ENCODE measurements at regions not wholly inside any gene's neighbourhood (a gene's known extent, or its start where the extent isn't known, plus 50 kb on each side); places are given as distances from the start of the nearest gene placed in this dataset.

DNA sequence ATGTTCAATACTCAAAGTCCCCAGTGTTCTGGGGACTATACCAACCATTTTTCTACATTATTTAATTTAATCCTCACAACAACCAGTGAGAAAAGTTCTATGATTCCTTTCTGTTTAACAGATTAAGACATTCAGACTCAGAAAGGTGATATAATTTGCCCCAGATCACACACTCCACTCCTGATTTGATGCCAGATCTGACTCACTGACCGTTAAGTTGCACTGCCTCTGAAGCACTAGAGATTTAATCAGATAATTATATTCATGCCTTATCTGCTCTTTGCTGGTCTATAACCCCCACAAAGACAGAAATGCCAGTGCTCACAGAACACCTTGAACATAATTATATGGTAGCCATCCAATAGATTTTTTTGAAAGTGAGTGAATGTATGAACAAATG, 501.0 kb downstream of the IGSF11 start:
- no peak for TF ChIP-seq GATA3 (IDR thresholded peaks at IDR 0.05; ENCODE audit: low read depth, low read length)
- TF ChIP-seq GATA2 (IDR thresholded peaks at IDR 0.05; ENCODE audit: low read depth, low read length) = no peak

DNA sequence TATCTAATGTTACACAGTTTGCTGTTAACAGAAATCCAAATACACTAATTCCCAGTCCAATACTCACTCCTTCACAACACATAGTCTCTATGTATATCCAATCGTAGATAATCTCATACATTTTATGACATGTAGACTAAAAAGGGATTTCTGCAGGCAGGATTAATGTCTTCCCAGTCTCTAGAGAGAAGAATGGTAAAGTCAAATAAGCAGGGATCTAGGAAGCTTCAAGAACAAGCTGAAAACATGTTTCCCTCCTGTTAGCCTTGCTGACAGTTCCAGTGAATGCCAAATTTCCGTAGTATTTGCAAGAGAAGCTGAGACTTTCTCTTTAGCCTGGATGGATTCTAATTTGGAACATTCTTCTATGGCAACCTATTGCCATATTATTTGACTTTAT, 500.1 kb downstream of the IGSF11 start:
- TF ChIP-seq GATA2 (IDR thresholded peaks at IDR 0.05; ENCODE audit: low read depth, low read length) (no peak), GATA3 (IDR thresholded peaks at IDR 0.05; ENCODE audit: low read depth, low read length) (no peak)

GRCh38 chr3:118536764-118537163, 497.9 kb downstream of the IGSF11 start:
- TF ChIP-seq GATA2 (IDR thresholded peaks at IDR 0.05; ENCODE audit: low read depth, low read length) (no peak), GATA3 (IDR thresholded peaks at IDR 0.05; ENCODE audit: low read depth, low read length) (no peak)

GRCh38 chr3:118537454-118537853, 497.2 kb downstream of the IGSF11 start:
- TF ChIP-seq GATA2 (IDR thresholded peaks at IDR 0.05; ENCODE audit: low read depth, low read length) (no peak), GATA3 (IDR thresholded peaks at IDR 0.05; ENCODE audit: low read depth, low read length) (no peak)

- no peak for TF ChIP-seq GATA2 (IDR thresholded peaks at IDR 0.05; ENCODE audit: low read depth, low read length)
- no peak for TF ChIP-seq GATA3 (IDR thresholded peaks at IDR 0.05; ENCODE audit: low read depth, low read length)
Observed at GRCh38 chr3:118538187-118538586, 496.5 kb downstream of the IGSF11 start.

DNA sequence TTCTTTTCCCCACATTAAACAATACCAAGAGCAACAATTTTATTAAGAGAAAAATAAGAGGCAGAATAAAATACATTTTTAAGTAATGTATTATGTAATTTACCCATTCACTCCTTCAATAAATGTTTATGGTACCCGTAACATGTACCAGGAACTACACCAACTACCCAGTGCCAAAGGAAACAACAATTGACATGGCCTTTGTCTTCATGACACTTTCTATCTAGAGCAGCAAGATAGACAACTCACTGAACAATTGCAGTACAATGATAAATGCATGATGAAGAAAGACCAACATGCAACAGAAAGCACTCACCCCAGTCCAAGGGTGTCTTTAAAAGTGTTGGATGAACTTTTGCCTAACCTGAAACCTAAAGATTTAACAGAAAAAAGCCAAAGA, 493.8 kb downstream of the IGSF11 start:
- TF ChIP-seq GATA3 (IDR thresholded peaks at IDR 0.05; ENCODE audit: low read depth, low read length) (no peak), GATA2 (IDR thresholded peaks at IDR 0.05; ENCODE audit: low read depth, low read length) (no peak)

DNA sequence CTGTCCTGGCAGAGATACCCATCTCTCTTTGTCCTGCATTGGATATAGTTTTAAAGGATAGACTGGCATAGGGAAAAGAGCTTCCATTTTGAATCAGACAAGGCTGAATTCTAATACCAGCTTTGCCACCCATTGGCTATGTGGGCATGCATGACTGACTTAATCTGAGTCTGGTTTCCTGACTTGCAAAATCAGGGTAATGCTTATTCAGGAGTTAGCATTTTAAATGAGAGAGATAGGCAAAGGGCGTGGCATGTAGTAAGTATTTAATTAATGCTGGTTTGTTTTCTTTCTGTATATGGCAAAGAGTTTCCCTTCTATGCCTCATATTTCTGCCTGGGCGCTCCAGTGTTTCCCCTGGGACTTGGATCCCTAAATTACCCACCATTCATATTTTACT, 492.9 kb downstream of the IGSF11 start:
- TF ChIP-seq GATA2 (IDR thresholded peaks at IDR 0.05; ENCODE audit: low read depth, low read length) = no peak
- TF ChIP-seq GATA3 (IDR thresholded peaks at IDR 0.05; ENCODE audit: low read depth, low read length) = no peak

DNA sequence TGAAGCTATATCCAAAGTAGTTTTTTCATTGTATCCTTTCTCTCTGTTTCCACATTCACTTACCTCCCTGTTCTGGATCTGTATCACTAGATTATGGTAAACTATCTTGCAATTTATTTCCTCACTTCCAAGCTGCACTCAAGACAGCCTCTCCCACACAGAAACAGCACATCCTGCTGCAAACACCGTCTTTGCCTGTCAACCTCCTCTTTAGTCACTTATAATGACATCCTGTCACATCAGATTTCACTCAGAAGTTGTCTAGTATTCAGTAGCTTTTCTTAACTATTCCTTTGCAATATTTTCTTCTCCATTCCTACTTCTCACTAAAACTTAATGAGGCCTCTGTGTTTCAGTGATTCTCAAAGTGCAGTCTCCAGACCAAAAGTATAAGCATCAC, 490.8 kb downstream of the IGSF11 start:
- no peak for TF ChIP-seq GATA3 (IDR thresholded peaks at IDR 0.05; ENCODE audit: low read depth, low read length)
- no peak for TF ChIP-seq GATA2 (IDR thresholded peaks at IDR 0.05; ENCODE audit: low read depth, low read length)

- TF ChIP-seq GATA2 (IDR thresholded peaks at IDR 0.05; ENCODE audit: low read depth, low read length) (no peak), GATA3 (IDR thresholded peaks at IDR 0.05; ENCODE audit: low read depth, low read length) (no peak)
Observed at GRCh38 chr3:118544458-118544857, 490.2 kb downstream of the IGSF11 start.

DNA sequence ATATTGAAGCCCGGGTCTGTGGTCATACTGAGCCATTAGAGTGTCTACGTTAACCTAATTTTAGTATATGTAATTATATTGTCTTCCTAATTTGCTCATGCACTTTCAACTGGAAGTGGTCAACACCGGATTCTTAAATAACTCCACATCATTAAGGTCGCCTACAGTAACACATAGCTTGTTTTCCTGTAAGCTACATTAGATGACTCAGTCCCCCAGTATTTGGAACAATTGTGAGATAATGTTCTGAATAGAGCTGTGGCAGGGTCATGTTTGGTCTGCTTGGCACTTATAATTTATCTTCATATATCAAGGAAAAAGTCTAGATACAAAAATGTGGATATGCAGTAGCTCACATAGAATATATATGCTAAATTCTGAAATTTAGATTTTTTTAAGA, 486.2 kb downstream of the IGSF11 start:
- TF ChIP-seq GATA2 (IDR thresholded peaks at IDR 0.05; ENCODE audit: low read depth, low read length) = no peak
- TF ChIP-seq GATA3 (IDR thresholded peaks at IDR 0.05; ENCODE audit: low read depth, low read length) = no peak

GRCh38 chr3:118550122-118550521, 484.5 kb downstream of the IGSF11 start:
- TF ChIP-seq GATA3 (IDR thresholded peaks at IDR 0.05; ENCODE audit: low read depth, low read length) (no peak), GATA2 (IDR thresholded peaks at IDR 0.05; ENCODE audit: low read depth, low read length) (no peak)

DNA sequence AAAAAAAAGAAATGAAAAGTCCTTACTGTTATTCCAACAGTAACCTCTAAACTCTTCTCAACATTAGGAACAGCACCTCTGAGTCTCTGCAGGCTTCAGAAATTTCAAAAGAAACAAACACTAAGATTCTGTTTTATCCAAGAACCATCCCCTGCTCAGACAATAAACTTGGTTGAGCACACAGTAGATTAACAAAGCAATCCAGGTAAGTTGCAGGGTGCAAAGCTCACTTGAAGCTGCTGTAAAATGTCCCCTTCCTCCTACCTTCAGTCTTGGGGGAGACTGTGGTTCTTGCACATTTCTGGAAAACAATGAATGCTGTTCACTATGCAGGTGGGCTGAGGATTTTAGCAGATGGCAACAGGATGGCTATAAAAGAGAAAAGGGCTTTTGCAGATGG, 484.1 kb downstream of the IGSF11 start:
- TF ChIP-seq GATA2 (IDR thresholded peaks at IDR 0.05; ENCODE audit: low read depth, low read length) (no peak), GATA3 (IDR thresholded peaks at IDR 0.05; ENCODE audit: low read depth, low read length) (no peak)

GRCh38 chr3:118554148-118554838, 480.4 kb downstream of the IGSF11 start:
- no peak for TF ChIP-seq GATA2 (IDR thresholded peaks at IDR 0.05; ENCODE audit: low read depth, low read length)
- TF ChIP-seq GATA3 (IDR thresholded peaks at IDR 0.05; ENCODE audit: low read depth, low read length) = no peak

DNA sequence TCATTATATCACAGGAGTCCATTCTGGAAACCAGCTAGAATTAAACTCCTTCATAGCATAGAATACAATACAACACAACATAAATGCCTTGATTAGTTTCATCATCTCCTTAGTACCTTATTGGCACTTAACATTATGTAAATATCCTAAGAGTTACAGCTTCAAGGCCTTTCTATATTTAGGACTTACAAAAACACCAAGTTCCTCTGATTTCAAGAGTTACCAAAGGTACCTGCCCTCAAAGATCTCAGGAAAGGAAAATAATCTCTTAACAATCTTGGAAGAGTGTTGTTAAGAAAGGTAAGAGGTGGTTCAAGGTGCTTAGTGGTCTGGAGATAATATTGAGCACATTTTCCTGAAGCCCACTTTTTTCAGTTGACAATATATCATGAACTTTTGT, 477.7 kb downstream of the IGSF11 start:
- TF ChIP-seq GATA2 (IDR thresholded peaks at IDR 0.05; ENCODE audit: low read depth, low read length) (no peak), GATA3 (IDR thresholded peaks at IDR 0.05; ENCODE audit: low read depth, low read length) (no peak)

- TF ChIP-seq GATA3 (IDR thresholded peaks at IDR 0.05; ENCODE audit: low read depth, low read length) (no peak), GATA2 (IDR thresholded peaks at IDR 0.05; ENCODE audit: low read depth, low read length) (no peak)
Observed at GRCh38 chr3:118557513-118557912, 477.1 kb downstream of the IGSF11 start.

- TF ChIP-seq GATA3 (IDR thresholded peaks at IDR 0.05; ENCODE audit: low read depth, low read length) = no peak
- no peak for TF ChIP-seq GATA2 (IDR thresholded peaks at IDR 0.05; ENCODE audit: low read depth, low read length)
Observed at GRCh38 chr3:118559286-118559685, 475.4 kb downstream of the IGSF11 start.
